Breast epithelium (tissue), 4 donors: ENCODE measurements at regions not wholly inside any gene's neighbourhood (a gene's known extent, or its start where the extent isn't known, plus 50 kb on each side); places are given as distances from the start of the nearest gene placed in this dataset.

Experiments used
- DNase-seq, 2 donors: peaks; one replicate each; pipeline ENCODE4 v3.0.0-alpha.2; 2019; ENCODE audit warnings: low spot score in 2 of 2
- H3K27ac ChIP-seq, 2 donors: fragments of 200-600 bp; sonication (generic) in 1 of 2; one replicate each; pipeline ENCODE4 v1.5.1; 2016 to 2019; ENCODE audit warnings: mild to moderate bottlenecking in 1 of 2
- H3K27me3 ChIP-seq, 2 donors: fragments of 200-600 bp; sonication (generic) in 1 of 2; one replicate each; pipeline versions ENCODE4 v1.5.1 to v1.6.0; 2017 to 2019; ENCODE audit warnings: control low read depth in 1 of 2, mild to moderate bottlenecking in 1 of 2
- H3K36me3 ChIP-seq: fragments of 200-600 bp; one replicate; pipeline ENCODE4 v1.5.1; 2019
- H3K4me1 ChIP-seq, 2 donors: fragments of 200-600 bp; sonication (generic); one replicate each; pipeline ENCODE4 v1.5.1; 2016 to 2019; ENCODE audit warnings: control low read depth in 1 of 2
- H3K4me3 ChIP-seq, 3 donors: fragments of 200-600 bp; sonication (generic); 1 replicate in 2 of 3; 2 replicates in 1 of 3; pipeline ENCODE4 v1.5.1; 2016 to 2019; ENCODE audit warnings: mild to moderate bottlenecking in 3 of 3, moderate library complexity in 2 of 3
- H3K9me3 ChIP-seq, 2 donors: fragments of 200-600 bp; sonication (generic) in 1 of 2; one replicate each; pipeline ENCODE4 v1.5.1; 2016 to 2019; ENCODE audit warnings: control low read depth in 1 of 2
- CTCF ChIP-seq, 3 donors: fragments of 450-650 bp; IDR thresholded peaks; one replicate each; pipeline ENCODE4 v1.5.1; 2016 to 2017; ENCODE audit warnings: antibody characterized with exemption in 3 of 3, mild to moderate bottlenecking in 3 of 3, moderate library complexity in 3 of 3
- POLR2A ChIP-seq: fragments of 450-650 bp; IDR thresholded peaks from one replicate; pipeline ENCODE4 v1.6.1; 2016; ENCODE audit warnings: antibody characterized with exemption, mild to moderate bottlenecking, moderate library complexity
- POLR2AphosphoS5 ChIP-seq, 3 donors: sonication (generic); formaldehyde crosslinking; IDR thresholded peaks; one replicate each; pipeline ENCODE4 v1.6.1; 2017; ENCODE audit warnings: antibody characterized with exemption in 3 of 3
- intact Hi-C: fragments of 100-400 bp; cut with DNase I; formaldehyde crosslinking; loops from one replicate; pipeline ENCODE4 v1.15.1; 2023; ENCODE audit warnings: low total_unique reads

- Histone ChIP-seq H3K4me1 (no peaks in the 10 kb centered on the region), H3K4me3 (no peak overlapping the region), H3K27me3 (no peaks in the 10 kb centered on the region), H3K36me3 (no peaks in the 10 kb centered on the region), H3K9me3 (no peaks in the 10 kb centered on the region), H3K27ac (no peak overlapping the region)
- intact Hi-C loops: no loop called here
- TF ChIP-seq CTCF (IDR thresholded peaks at IDR 0.05): no peak
- TF ChIP-seq POLR2AphosphoS5 (IDR thresholded peaks at IDR 0.05): no peak
- no peak for TF ChIP-seq POLR2A
- DNase-seq: no peak
Observed at GRCh38 chr2:239676716-239677452, 276.1 kb upstream of the HDAC4 start.

- Histone ChIP-seq H3K36me3 (no peaks in the 10 kb centered on the region), H3K4me3 (no peak overlapping the region), H3K27ac (no peak overlapping the region), H3K27me3 (no peaks in the 10 kb centered on the region), H3K9me3 (no peaks in the 10 kb centered on the region), H3K4me1 (no peaks in the 10 kb centered on the region)
- peak in 1 of 2 donors; percentile 28 for DNase-seq
- TF ChIP-seq CTCF (IDR thresholded peaks at IDR 0.05) (no peak), POLR2A (no peak), POLR2AphosphoS5 (IDR thresholded peaks at IDR 0.05) (no peak)
- intact Hi-C loops: no loop called here
Observed at GRCh38 chr2:239675826-239676715, 275.3 kb upstream of the HDAC4 start.

- H3K9me3 ChIP-seq: no peaks in the 10 kb centered on the region
- no peak overlapping the region for H3K4me3 ChIP-seq
- H3K36me3 ChIP-seq: no peaks in the 10 kb centered on the region
- no peak for DNase-seq
- no peaks in the 10 kb centered on the region for H3K4me1 ChIP-seq
- TF ChIP-seq POLR2A: no peak
- TF ChIP-seq CTCF (IDR thresholded peaks at IDR 0.05): no peak
- TF ChIP-seq POLR2AphosphoS5 (IDR thresholded peaks at IDR 0.05): no peak
- intact Hi-C loops: no loop called here
- no peak overlapping the region for H3K27ac ChIP-seq
- H3K27me3 ChIP-seq: no peaks in the 10 kb centered on the region
Observed at GRCh38 chr2:239674981-239675825, 274.4 kb upstream of the HDAC4 start.

- TF ChIP-seq CTCF (IDR thresholded peaks at IDR 0.05) (no peak), POLR2AphosphoS5 (IDR thresholded peaks at IDR 0.05) (no peak), POLR2A (no peak)
- DNase-seq: no peak
Observed at GRCh38 chr2:239674101-239674980, 273.5 kb upstream of the HDAC4 start.

More at GRCh38 chr2:239674101-239674980, 273.5 kb upstream of the HDAC4 start:
- intact Hi-C loops: no loop called here
- Histone ChIP-seq H3K27me3 (no peaks in the 10 kb centered on the region), H3K27ac (no peak overlapping the region), H3K4me3 (no peak overlapping the region), H3K36me3 (no peaks in the 10 kb centered on the region), H3K4me1 (no peaks in the 10 kb centered on the region), H3K9me3 (no peaks in the 10 kb centered on the region)
